SKM-1 treated with dmso at 0.1 percent for 144 hours (cell line): ENCODE measurements at regions not wholly inside any gene's neighbourhood (a gene's known extent, or its start where the extent isn't known, plus 50 kb on each side); places are given as distances from the start of the nearest gene placed in this dataset.

Source experiments
- DNase-seq: peaks from one replicate; lab custom pipeline; 2025; ENCODE audit not compliant: unreplicated experiment; lab: John Stamatoyannopoulos, UW

DNA sequence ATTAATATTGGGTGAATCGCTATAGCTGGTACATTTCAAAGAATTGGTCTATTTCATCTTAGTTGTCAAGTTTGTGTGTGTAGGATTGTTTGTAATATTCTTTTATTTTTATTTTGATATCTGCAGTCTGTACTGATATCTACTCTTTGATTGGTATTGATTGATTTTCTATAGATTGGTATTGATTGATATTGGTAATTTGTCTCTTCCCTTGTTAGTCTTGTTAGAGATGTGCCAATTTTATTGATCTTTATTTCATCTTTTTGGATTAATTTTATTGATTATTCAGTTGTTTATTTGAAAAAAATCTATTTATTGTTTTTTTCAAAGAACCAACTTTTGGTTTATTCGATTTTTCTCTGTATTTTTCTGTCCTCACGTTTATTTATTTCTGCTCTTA, 61.4 kb downstream of the TM2D3 start:
- DNase-seq, result no peak

DNA sequence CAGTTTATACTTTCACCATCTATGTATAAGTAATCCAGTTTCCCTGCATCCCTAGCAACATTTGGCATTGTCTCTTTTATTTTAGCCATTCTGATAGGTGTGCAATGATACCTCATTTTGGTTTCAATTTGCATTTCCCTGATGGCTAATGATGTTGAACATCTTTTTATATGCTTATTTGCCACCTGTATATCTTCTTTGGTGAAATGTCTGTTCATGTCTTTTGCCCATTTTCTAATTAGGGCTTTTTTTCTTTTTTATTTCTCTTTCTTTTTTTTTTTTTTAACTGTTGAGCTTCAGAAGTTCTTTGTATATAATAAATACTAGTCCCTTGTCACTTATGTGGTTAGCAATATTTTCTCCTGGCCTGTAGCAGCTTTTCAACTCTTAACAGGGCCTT, 68.9 kb downstream of the TM2D3 start:
- DNase-seq, result no peak

DNA sequence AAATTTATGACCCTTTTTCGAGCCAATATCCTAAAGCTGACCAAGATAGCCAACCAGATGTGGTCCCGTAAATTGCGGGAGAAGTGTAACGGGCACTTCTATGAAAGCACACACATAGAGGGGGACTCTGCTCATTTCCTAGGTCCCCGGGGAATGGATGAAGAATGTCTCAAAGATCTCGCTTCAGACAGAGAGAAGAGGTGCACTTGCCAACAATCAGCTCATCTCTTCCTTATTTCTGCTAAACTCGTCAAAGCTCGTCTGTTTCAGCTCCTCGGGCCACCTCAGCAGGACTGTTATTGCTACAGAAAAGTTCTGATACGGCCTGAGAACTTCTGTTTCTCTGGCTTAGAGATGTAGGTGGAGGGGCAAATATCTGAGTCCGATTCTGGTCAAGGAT, 71.8 kb downstream of the TM2D3 start:
- no peak for DNase-seq

DNA sequence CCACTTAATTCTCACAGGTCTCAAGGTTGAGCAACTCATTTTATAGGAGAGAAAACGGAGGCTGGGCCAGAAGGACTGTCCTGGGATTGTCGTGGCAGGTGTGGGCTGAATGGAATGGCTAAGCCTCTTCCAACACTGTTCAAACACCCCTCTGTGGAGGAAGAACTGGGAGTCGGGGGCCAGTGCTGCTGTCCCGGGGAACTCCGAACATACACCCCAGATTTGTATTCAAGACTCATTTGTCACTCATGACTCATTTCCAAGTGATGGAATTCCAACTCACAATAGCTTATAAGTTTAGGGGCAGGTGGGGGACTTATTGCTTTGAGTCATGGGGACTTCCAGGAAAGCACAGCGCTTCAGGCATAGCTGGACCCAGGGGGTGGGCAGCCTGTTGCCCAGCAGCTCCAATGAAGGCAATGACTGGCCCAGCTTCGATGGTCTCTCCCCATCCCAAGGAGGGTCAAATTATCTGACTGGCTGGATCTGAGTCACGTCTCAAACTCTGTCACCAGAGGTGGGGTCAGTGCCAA, 72.5 kb downstream of the TM2D3 start:
- no peak for DNase-seq

DNA sequence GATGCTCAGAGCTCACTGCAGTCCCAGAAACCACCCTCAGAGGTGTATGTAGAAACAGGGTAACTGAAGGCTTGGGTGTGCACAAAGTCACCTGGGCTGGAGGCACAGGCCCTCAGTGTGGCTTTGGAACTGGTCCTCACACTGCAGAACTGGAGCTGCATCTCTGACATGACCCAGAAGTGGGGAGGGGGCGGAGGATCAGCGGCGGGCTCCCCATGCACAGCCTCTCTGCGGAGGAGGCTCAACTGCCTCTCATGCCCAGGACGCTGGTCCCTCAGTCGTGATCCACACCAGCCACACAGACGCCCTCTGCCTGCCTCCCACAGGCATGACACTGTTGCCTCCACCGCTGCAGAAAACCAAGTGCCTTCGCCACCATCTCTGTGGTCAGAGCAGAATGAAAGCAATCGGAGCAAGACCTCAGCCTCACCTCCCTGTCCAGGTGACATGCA, 73.7 kb downstream of the TM2D3 start:
- DNase-seq, result peak; percentile 33

DNA sequence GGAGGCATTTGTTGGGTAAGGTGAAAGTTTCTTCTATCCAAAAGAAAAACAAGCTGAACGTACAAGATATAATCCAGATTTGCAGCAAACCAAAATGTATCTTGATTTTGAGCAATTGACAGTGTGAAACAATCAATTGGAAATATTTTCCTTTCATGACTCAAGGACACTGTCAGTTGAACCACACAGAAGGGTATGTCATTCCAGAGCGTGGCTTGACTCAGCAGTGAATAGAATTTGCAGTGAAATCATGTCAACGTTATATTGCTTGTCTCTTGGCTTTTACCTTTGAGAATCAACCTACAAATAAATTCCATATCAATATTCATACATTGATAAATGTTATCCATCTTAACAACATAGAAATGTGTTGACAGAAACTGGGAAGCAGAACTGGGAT, 78.2 kb downstream of the TM2D3 start:
- DNase-seq, result no peak

DNA sequence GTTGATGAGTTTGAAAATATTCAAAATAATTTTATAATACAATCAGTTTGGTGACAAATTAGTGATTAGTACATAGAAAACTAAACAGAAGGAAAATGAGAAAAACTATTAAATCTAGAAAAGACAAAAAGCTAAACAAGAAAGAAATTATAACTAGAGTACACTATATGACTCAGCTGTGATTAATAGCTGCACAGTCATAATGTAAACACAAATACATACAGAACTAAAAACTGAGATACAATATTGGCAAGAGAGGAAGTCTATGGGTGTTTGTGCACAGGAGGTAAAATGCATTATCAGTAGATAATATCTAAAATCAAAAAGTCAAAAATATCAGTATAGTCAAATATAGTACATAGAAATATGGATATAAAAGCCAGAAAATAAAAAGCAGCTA, 80.7 kb upstream of the PCSK6 start:
- no peak for DNase-seq

DNA sequence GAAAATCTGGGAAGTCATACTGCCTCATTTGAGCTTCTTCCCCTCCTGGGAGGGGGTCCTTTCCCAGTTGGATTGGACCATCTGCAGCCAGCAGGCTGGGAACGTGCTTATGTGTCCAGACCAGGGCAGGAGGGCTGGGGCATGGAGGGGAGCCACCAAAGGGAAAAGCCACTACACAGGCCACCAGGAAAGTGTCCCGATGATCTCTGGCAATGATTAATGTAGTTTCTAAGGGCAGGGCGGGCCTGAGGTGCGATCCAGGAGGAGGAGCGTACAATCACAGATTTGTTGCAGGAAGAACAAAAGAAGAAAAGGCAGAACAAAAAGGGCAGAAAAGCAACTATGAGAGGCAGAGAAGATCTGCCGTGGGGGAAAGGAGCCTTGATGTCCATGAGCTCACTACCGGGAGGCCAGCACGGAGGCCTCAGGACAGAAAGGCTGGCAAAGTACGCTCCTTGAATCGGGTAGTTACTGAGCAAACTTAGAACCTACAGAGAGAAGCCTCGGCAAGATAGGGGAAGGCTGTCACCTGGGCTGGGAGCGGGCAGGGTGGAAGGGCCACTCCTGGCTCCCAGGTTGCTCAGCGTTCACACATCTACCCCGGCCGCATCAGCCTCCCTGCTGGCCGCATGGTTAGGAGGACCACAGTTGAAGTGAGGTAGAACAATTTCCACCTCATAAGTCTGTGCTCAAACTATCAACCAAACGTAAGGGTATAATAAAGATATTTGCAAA, 79.5 kb upstream of the PCSK6 start:
- DNase-seq, result no peak

DNA sequence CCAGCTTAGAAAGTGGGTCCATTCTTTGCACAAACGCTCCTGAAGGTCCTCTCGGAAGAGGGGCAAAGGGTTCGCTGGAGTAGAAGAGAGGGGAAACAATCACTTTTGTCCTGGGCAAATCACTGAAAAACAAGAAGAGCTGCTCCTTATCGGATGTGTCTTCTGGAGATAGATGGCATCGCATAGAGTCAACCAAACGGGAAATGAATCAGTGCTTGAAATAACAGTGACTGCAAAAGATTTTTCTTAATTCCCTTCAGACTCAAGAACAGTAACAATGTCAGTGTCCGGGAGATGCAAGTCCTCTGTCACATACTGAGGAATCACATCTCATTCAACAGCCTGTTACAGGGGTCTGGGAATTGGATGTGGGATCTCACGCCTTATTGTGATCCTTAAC, 78.8 kb upstream of the PCSK6 start:
- DNase-seq, result no peak

DNA sequence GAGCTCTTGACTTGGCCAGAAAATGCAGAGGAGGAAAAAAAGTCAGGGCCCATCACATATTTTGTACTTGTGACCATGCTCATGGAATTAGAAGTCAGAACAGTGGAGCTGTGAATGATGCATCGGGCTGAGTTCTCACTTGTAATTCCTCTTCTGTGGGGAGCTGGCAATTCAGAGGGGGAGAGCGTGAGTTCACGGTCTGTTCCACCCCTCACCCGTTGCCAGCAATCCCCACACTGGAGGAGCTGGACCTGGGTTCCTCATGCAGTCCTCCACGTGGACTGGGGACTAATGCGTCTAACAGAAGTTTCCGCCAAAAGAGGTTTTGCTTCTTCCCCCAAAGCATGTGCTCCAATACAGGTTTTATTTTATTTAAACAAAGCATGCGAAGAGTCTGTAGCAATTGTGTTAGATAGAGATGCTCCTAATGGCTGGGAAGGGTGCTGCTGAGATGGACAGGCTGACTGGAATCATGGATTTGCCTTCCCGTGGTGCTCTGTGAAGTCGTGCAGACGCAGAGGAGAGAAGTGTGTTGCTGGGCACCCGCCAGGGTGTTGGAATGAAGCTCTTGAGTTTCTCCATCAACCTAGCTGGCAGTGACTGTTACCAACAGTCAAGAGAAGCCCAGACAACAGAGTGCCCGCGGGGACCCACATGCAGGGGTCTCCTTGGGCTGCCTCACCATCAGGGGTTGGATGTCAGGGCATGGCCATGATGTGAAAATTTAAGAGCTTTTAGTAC, 77.4 kb upstream of the PCSK6 start:
- DNase-seq, result no peak

DNA sequence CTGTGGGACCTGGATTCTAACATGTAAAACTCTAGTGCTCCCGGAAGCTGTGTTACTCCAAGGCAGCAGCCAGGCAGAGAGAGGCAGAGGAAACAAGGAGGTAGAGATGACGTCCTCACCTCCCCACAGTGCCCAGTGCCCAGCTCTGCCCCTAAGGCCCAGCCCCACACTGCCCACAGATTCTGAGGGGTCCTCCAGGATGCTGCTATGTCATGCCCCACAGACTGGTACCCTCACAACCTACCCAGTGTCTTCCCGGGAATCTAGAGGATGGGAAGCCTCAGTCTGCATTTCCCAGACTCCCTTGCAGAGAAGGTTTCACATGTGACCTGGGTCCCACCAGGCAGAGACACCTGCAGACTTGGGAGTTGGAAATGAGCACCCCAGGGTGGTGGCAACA, 75.9 kb upstream of the PCSK6 start:
- DNase-seq, result no peak

DNA sequence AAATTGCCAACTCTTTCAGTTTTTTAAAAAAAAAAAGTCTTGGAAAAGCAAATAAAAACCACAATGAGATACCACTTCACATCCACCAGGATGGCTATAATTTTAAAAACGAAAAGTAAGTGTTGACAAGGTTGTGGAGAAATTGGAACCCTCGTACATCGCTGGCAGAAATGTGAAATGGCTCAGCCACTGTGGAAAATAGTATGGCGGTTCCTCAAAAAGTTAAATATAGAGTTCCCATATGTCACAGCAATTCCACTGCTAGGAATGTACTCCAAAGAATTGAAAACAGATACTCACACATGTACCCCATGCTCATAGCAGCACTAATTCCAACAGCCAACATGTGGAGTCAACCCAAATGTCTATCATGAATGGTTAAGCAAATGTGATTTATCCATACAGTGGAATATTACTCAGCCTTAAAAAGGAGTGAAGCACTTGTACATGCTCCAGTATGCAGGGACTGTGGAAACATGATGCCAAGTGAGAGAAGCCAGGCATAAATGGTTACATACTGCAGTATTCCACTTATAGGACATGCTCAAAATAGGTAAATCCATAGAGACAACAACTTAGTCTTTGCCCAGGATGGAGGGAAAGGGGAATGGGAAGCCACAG, 73.8 kb upstream of the PCSK6 start:
- no peak for DNase-seq

DNA sequence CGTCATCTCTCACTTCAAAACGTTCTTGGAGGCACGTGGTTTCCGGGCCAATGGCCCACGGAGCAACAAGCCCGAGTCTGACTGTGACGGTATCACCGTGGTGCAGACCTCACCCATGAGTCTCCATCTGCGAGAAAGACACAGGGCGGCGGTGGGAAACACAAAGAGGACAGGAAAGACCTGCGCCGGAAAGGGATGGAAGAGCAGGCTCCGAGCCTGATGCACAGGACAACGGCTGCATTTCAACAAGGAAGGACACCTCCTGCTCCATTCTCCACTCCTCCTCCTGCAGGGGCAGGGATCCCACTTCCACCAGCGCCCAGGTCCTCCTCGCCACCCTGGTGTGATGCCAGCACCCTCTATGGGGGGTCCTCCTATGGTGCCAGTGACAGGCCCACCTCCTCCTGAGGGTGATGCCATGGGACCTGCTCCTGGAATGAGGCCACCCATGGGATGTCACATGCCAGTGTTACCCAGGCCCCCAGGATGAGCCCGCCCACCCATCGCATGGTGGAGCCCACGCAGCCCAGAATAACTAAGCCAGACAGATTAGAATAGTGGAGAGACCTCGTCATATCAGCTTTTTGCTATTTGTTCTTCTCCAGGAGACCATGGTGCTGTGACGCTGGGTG, 73.0 kb upstream of the PCSK6 start:
- DNase-seq, result no peak

DNA sequence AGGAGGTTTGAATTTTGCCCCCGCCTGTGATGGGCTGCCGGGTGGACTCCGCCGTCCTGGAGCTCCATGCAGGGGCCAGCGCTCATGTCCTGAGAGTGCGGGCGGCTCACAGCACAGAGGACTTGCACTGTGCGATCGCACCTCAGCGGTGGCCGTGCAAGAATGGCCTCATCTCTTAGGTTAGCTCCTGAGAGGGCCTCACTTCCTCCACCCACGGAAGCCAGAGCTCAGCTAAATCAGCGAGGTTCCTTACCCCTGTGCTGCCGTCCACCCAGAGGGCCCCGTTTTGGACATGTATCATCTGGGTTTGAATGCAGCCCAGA, 72.0 kb upstream of the PCSK6 start:
- DNase-seq, result no peak

DNA sequence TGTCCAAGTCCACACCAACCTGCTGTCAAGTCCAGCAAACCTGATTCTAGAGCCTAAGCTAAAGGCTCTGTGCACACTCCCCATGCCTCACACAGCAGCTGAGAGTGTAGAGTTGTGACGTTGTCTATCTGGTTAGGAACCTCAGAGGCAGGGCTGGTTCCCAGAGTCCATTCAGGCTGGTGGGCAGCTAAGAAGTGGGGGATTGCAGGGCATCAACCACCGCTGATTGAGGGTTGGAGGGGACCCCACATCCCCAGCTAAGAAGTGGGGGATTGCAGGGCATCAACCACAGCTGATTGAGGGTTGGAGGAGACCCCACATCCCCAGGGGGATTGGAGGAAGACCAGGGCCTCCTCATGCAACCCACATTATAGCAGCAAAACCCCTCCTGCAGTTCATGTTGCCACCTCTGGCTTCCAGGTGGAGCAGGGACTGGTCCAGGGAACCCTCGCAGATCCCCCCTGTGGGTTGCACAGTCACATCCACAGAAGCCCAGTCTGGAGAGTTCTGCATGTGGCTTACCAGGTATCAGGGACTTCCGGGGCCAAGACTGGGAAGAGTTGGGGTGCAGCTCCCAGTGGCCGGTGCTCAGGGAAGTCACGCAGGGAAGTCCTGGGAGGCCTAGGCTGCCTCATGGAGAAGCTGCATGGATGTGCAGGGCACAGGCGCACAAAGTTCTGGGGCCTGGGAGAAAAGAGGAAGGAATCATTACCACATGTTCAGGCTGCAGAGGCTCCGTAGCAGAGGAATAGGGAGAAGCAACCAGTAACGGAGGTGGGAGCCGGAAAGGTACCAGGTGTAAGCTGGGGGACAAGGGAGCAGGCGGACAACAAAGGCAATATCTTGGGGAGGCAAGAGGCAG, 71.4 kb upstream of the PCSK6 start:
- peak; percentile 38 for DNase-seq

DNA sequence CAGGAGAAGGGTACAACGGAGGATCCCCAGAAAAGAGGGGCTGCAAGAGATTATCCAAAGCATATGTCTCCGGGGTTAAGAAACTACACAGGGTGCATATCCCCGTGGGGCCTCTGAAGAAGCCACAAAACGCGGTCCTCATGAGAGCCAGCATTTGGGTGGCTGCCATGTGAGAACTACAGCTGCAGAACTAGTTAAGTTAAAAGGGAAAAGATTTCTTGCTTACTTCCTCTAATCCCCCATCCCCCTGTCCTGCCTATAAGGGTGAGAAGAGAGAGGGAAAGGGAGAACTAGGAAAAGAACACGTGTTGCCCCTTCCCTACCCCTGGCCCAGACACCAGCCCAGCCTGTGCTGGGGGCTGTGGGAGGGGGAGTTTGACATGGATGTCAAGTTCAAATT, 70.4 kb upstream of the PCSK6 start:
- peak; percentile 12 for DNase-seq

DNA sequence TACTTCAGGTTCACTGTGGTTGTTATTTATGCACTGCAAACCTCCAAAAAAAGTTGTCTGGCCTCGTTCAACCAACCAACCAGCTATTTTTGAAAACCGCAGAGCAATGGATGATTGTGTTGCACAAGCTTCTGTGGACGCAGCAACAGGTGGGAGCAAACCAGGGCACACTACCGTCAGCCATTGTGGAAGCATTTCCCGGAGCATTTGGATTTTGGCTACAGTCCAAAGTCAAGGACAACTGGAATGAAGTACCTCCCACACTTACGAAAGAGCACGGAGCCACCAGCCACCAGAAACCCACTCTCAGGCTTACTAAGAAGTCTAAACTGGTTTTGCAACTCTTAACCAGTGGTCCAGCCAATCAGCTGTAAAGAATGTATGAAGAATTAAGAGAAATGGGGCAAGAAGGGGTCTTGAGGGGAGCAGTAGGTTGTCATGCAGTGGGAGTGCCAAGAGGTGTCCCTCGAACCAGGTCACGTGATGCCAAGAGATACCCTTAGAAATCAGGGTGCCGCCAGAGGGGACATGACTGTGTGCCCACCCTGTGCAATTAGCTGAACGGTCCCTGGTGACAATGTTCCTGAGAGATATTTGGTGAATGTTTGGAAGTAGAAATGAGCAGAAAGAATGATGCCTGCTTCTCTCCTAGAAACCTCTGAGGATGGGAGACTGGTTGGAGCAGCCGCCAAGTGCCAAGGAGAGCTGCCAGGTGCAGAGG, 68.9 kb upstream of the PCSK6 start:
- no peak for DNase-seq

DNA sequence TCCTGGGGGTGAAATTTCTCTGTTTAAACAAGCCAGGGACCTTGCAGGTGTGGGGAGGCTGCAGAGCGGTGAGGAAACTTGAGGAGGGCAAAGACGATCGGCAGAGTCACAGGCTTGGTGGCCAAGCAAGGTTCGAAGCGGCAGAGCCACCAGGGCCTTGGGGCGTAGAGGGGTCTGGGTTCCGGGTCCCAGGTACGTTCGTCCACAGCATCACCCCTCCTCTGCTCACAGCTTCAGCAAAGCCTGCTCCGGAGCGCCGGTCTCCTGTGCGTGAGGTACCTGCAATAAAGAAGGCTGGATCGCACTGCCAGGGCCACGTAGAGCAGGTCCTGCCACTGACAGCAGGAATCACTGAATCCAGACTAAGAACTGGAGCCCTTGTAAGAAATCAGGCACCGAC, 66.8 kb upstream of the PCSK6 start:
- DNase-seq, result no peak

DNA sequence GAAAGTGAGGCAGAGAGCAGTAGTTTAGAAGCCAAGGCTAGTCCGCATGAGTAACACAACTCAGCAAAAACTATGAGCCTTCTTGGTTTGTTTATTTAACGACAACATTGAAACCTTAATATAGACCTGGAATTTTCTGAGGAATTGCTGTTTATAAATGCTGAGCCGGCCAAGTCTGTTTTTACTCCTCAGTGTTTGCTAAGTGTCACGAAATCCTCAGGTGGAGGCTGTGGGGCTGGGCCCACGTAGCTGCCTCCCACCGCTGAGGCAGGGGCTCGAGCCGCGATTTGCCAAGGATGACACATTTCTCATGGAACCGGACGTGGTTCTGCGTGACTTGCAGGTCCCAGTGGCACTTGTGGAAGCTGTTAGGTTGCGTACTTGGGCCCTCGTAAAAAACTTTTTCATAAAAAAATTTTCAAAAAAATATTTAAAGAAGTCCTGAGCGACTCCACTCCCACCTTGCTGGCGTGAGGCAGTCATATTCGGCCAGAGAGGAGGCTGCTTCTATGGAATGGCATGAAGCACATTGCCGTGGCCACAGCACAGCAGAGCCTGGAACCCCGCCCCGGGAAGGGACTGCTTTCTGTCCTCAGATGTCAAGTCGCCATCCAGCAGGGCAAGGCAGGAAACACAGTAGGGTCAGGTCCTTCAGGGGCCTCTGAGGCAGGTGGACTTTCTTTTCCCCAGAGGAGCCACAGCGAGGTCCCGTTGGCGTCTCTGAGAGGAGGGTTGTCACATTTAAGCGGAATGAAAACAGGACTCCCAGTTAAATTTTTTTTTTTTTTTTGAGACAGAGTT, 64.8 kb upstream of the PCSK6 start:
- DNase-seq, result no peak
